Stomach (tissue), 8 donors: ENCODE measurements at regions not wholly inside any gene's neighbourhood (a gene's known extent, or its start where the extent isn't known, plus 50 kb on each side); places are given as distances from the start of the nearest gene placed in this dataset.

ENCODE experiments used
- DNase-seq, 2 donors: peaks; one replicate each; pipeline versions ENCODE4 v3.0.0 to v3.0.0-alpha.2; 2013 to 2019
- H3K27ac ChIP-seq, 5 donors: fragments of 200-600 bp in 4 of 5; sonication (generic) in 4 of 5; one replicate each; pipeline ENCODE4 v1.5.1; 2013 to 2019; ENCODE audit warnings: mild to moderate bottlenecking in 1 of 5, moderate library complexity in 1 of 5
- H3K27me3 ChIP-seq, 3 donors: fragments of 200-600 bp; sonication (generic); one replicate each; pipeline ENCODE4 v1.5.1; 2017 to 2019; ENCODE audit warnings: mixed run types in 1 of 3
- H3K36me3 ChIP-seq, 4 donors: fragments of 200-600 bp; sonication (generic); 1 replicate in 3 of 4; 2 replicates in 1 of 4; pipeline ENCODE4 v1.5.1; 2016 to 2019
- H3K4me1 ChIP-seq, 4 donors: fragments of 200-600 bp; sonication (generic); one replicate each; pipeline ENCODE4 v1.5.1; 2016 to 2019
- H3K4me3 ChIP-seq, 4 donors: fragments of 200-600 bp; sonication (generic) in 3 of 4; one replicate each; pipeline ENCODE4 v1.5.1; 2016 to 2019; ENCODE audit warnings: mild to moderate bottlenecking in 1 of 4
- H3K9me3 ChIP-seq, 4 donors: fragments of 200-600 bp; sonication (generic); one replicate each; pipeline ENCODE4 v1.5.1; 2016 to 2019
- CTCF ChIP-seq, 7 experiments: fragments of 450-650 bp in 4 of 7; fragments of 200-600 bp in 3 of 7; sonication (generic) in 3 of 7; IDR thresholded peaks; one replicate each; pipeline ENCODE4 v1.5.1; 2016 to 2019; ENCODE audit warnings: antibody characterized with exemption in 7 of 7, control low read depth in 2 of 7, mild to moderate bottlenecking in 1 of 7
- EP300 ChIP-seq: sonication (generic); formaldehyde crosslinking; IDR thresholded peaks from one replicate; pipeline ENCODE4 v1.6.1; 2017; ENCODE audit warnings: antibody characterized with exemption
- POLR2A ChIP-seq, 4 donors: fragments of 450-650 bp; IDR thresholded peaks; one replicate each; pipeline ENCODE4 v1.6.1; 2016; ENCODE audit warnings: antibody characterized with exemption in 4 of 4, control low read depth in 2 of 4, mild to moderate bottlenecking in 1 of 4, moderate library complexity in 1 of 4
- POLR2AphosphoS5 ChIP-seq, 3 donors: sonication (generic); formaldehyde crosslinking; IDR thresholded peaks; one replicate each; pipeline ENCODE4 v1.6.1; 2016; ENCODE audit warnings: antibody characterized with exemption in 3 of 3
- WGBS, 5 donors: extraction: QIAGEN DNeasy Blood & Tissue Kit in 3 of 5; methylation state at CpG; one replicate each; pipeline versions ENCODE4 v1.1.5 to v1.1.7; 2013 to 2018; 5-methylcytosine and 5-hydroxymethylcytosine counted together
- intact Hi-C: fragments of 100-400 bp; cut with DNase I; formaldehyde crosslinking; loops from one replicate; pipeline ENCODE4 v1.15.1; 2023; ENCODE audit warnings: low total_unique reads
- donor health status: healthy with polysubstance abuse.
- donor health status: Bipolar disorder and iron deficiency.
- donor health status: healthy.

GRCh38 chr13:81615031-81615430 lies 1274.1 kb upstream of the SPRY2 start:
- Histone ChIP-seq H3K36me3 (no peaks in the 10 kb centered on the region), H3K27ac (no peak overlapping the region), H3K9me3 (no peaks in the 10 kb centered on the region), H3K4me1 (no peaks in the 10 kb centered on the region), H3K27me3 (no peaks in the 10 kb centered on the region), H3K4me3 (no peak overlapping the region)
- TF ChIP-seq POLR2AphosphoS5 (IDR thresholded peaks at IDR 0.05) (no peak), POLR2A (IDR thresholded peaks at IDR 0.05) (no peak), CTCF (IDR thresholded peaks at IDR 0.05) (no peak), EP300 (no peak)
- no peak for DNase-seq
- 87 to 96% (median 93%) methylated on average over 2 of the region's 2 CpGs for WGBS, 5 donors
- intact Hi-C loops = no loop called here

GRCh38 chr13:81610644-81611043 lies 1269.7 kb upstream of the SPRY2 start:
- Histone ChIP-seq H3K27ac (no peak overlapping the region), H3K9me3 (peaks cover 0 to 3% (median 0%) of the 10 kb centered on the region in 4 donors), H3K36me3 (no peaks in the 10 kb centered on the region), H3K4me3 (no peak overlapping the region), H3K4me1 (peaks cover 0 to 6% (median 0%) of the 10 kb centered on the region in 4 donors), H3K27me3 (no peaks in the 10 kb centered on the region)
- peak in 1 of 2 donors; percentile 13 for DNase-seq
- TF ChIP-seq CTCF (IDR thresholded peaks at IDR 0.05) (no peak), POLR2A (IDR thresholded peaks at IDR 0.05) (no peak), EP300 (no peak), POLR2AphosphoS5 (IDR thresholded peaks at IDR 0.05) (no peak)
- 28 to 59% (median 47%) methylated on average over 1 of the region's 1 CpG for WGBS, 5 donors
- intact Hi-C loops = no loop called here

- WGBS, 5 donors = 87 to 95% (median 92%) methylated on average over 2 of the region's 2 CpGs
- H3K27me3 ChIP-seq = no peaks in the 10 kb centered on the region
- H3K9me3 ChIP-seq = peaks cover 0 to 3% (median 0%) of the 10 kb centered on the region in 4 donors
- no peak overlapping the region for H3K27ac ChIP-seq
- no peaks in the 10 kb centered on the region for H3K36me3 ChIP-seq
- H3K4me3 ChIP-seq = no peak overlapping the region
- peaks cover 0 to 6% (median 0%) of the 10 kb centered on the region in 4 donors for H3K4me1 ChIP-seq
- no peak for TF ChIP-seq POLR2A (IDR thresholded peaks at IDR 0.05)
- TF ChIP-seq CTCF (IDR thresholded peaks at IDR 0.05) = no peak
- no peak for TF ChIP-seq EP300
- TF ChIP-seq POLR2AphosphoS5 (IDR thresholded peaks at IDR 0.05) = no peak
- no peak for DNase-seq
- intact Hi-C loops = no loop called here
Measured at GRCh38 chr13:81609335-81609734, 1268.4 kb upstream of the SPRY2 start.

GRCh38 chr13:81606074-81606473 lies 1265.1 kb upstream of the SPRY2 start:
- intact Hi-C loops = no loop called here
- peaks cover 0 to 6% (median 0%) of the 10 kb centered on the region in 4 donors for H3K4me1 ChIP-seq
- no peak overlapping the region for H3K27ac ChIP-seq
- H3K36me3 ChIP-seq = no peaks in the 10 kb centered on the region
- TF ChIP-seq POLR2A (IDR thresholded peaks at IDR 0.05) (no peak), CTCF (IDR thresholded peaks at IDR 0.05) (no peak), POLR2AphosphoS5 (IDR thresholded peaks at IDR 0.05) (no peak), EP300 (no peak)
- no peak for DNase-seq
- H3K9me3 ChIP-seq = peaks cover 0 to 3% (median 0%) of the 10 kb centered on the region in 4 donors
- no peak overlapping the region for H3K4me3 ChIP-seq
- H3K27me3 ChIP-seq = no peaks in the 10 kb centered on the region
- 93 to 98% (median 96%) methylated on average over 12 of the region's 12 CpGs for WGBS, 5 donors
